Posterior vena cava (tissue), 2 donors: ENCODE measurements at regions not wholly inside any gene's neighbourhood (a gene's known extent, or its start where the extent isn't known, plus 50 kb on each side); places are given as distances from the start of the nearest gene placed in this dataset.
"Not testable (repeated sequence)": the region's sequence is repeated elsewhere in the genome, so short reads cannot be mapped to it uniquely, and the experiment has no call there.

ENCODE experiments used
- DNase-seq: peaks from one replicate; pipeline ENCODE4 v3.0.0-alpha.2; 2020; ENCODE audit warnings: low spot score
- intact Hi-C, 2 donors: fragments of 100-400 bp; cut with DNase I; formaldehyde crosslinking; loops; one replicate each; pipeline versions ENCODE4 v1.14.1 to v1.14.2; 2022 to 2023
- donor health status: DM: yes; HTN: yes; CAD: no.
- donor health status: DM: yes; HTN: yes; CAD: no.

GRCh38 chr18:10179326-10179725, 265.5 kb downstream of the VAPA start:
- intact Hi-C loops, DNase-seq: not testable (repeated sequence)

GRCh38 chr18:10182009-10182624, 268.3 kb downstream of the VAPA start:
- intact Hi-C loops = no loop called here
- DNase-seq = no peak

GRCh38 chr18:10184776-10185175, 269.7 kb upstream of the APCDD1 start:
- no peak for DNase-seq
- intact Hi-C loops = loop anchor here in 1 of 2 donors (5.0 kb wide), 1 partner anchor 273 kb away; no protein-coding TSS in a partner anchor

- intact Hi-C loops = loop anchor here in 1 of 2 donors (5.0 kb wide), 1 partner anchor 268 kb away; no protein-coding TSS in a partner anchor
- no peak for DNase-seq
These were observed 265.2 kb upstream of the APCDD1 start for GRCh38 chr18:10188971-10189810.

- intact Hi-C loops = no loop called here
- DNase-seq = no peak
These were observed 263.9 kb upstream of the APCDD1 start for GRCh38 chr18:10190564-10190963.

GRCh38 chr18:10193444-10193843, 261.0 kb upstream of the APCDD1 start:
- intact Hi-C loops = no loop called here
- no peak for DNase-seq

GRCh38 chr18:10194592-10194991, 259.8 kb upstream of the APCDD1 start:
- intact Hi-C loops = no loop called here
- no peak for DNase-seq

GRCh38 chr18:10195529-10195928, 258.9 kb upstream of the APCDD1 start:
- intact Hi-C loops = no loop called here
- no peak for DNase-seq

GRCh38 chr18:10197097-10197496, 257.3 kb upstream of the APCDD1 start:
- intact Hi-C loops = no loop called here
- no peak for DNase-seq

GRCh38 chr18:10201226-10201625, 253.2 kb upstream of the APCDD1 start:
- intact Hi-C loops = no loop called here
- DNase-seq = no peak

- intact Hi-C loops = no loop called here
- no peak for DNase-seq
These were observed 252.8 kb upstream of the APCDD1 start for GRCh38 chr18:10201659-10202058.

GRCh38 chr18:10202845-10203321, 251.6 kb upstream of the APCDD1 start:
- no peak for DNase-seq
- intact Hi-C loops = no loop called here

GRCh38 chr18:10205151-10205550, 249.3 kb upstream of the APCDD1 start:
- DNase-seq = no peak
- intact Hi-C loops = no loop called here

GRCh38 chr18:10207682-10208345, 246.6 kb upstream of the APCDD1 start:
- DNase-seq = no peak
- intact Hi-C loops = no loop called here

- intact Hi-C loops = no loop called here
- no peak for DNase-seq
These were observed 245.1 kb upstream of the APCDD1 start for GRCh38 chr18:10209302-10209701.

GRCh38 chr18:10210057-10210633, 244.3 kb upstream of the APCDD1 start:
- DNase-seq = no peak
- intact Hi-C loops = no loop called here

- intact Hi-C loops = no loop called here
- no peak for DNase-seq
These were observed 240.9 kb upstream of the APCDD1 start for GRCh38 chr18:10213526-10213925.

- intact Hi-C loops = no loop called here
- DNase-seq = no peak
These were observed 239.0 kb upstream of the APCDD1 start for GRCh38 chr18:10215446-10215845.

- intact Hi-C loops = no loop called here
- DNase-seq = no peak
These were observed 237.6 kb upstream of the APCDD1 start for GRCh38 chr18:10216791-10217190.

GRCh38 chr18:10217211-10217610, 237.2 kb upstream of the APCDD1 start:
- intact Hi-C loops = no loop called here
- no peak for DNase-seq
